ENCODE measurements at regions not wholly inside any gene's neighbourhood (a gene's known extent, or its start where the extent isn't known, plus 50 kb on each side); places are given as distances from the start of the nearest gene placed in this dataset.

GRCh38 chr12:131258398-131258797 is 304.7 kb downstream of the ADGRD1 start:
- TF ChIP-seq CTCF (IDR thresholded peaks at IDR 0.05) (no peak), POLR2A (IDR thresholded peaks at IDR 0.05) (no peak)
